Posterior vena cava (tissue), 2 donors: ENCODE measurements at regions not wholly inside any gene's neighbourhood (a gene's known extent, or its start where the extent isn't known, plus 50 kb on each side); places are given as distances from the start of the nearest gene placed in this dataset.
"Not testable (repeated sequence)": the region's sequence is repeated elsewhere in the genome, so short reads cannot be mapped to it uniquely, and the experiment has no call there.

Source experiments
- DNase-seq: peaks from one replicate; pipeline ENCODE4 v3.0.0-alpha.2; 2020; ENCODE audit warnings: low spot score
- intact Hi-C, 2 donors: fragments of 100-400 bp; cut with DNase I; formaldehyde crosslinking; loops; one replicate each; pipeline versions ENCODE4 v1.14.1 to v1.14.2; 2022 to 2023
- donor health status: DM: yes; HTN: yes; CAD: no.
- donor health status: DM: yes; HTN: yes; CAD: no.

- no peak for DNase-seq
- intact Hi-C loops, result no loop called here
Measured at GRCh38 chr17:31722251-31723056, 136.6 kb downstream of the COPRS start.

- intact Hi-C loops, result no loop called here
- no peak for DNase-seq
Measured at GRCh38 chr17:31721291-31722025, 137.6 kb downstream of the COPRS start.

GRCh38 chr17:31717251-31717650, 141.8 kb downstream of the COPRS start:
- intact Hi-C loops, result not testable (repeated sequence)

GRCh38 chr17:31715446-31715845, 143.6 kb downstream of the COPRS start:
- intact Hi-C loops, result no loop called here
- no peak for DNase-seq

More at GRCh38 chr17:31717251-31717650, 141.8 kb downstream of the COPRS start:
- DNase-seq, result not testable (repeated sequence)

- DNase-seq, result no peak
Measured at GRCh38 chr17:31704483-31704882, 154.6 kb downstream of the COPRS start.

GRCh38 chr17:31702041-31702440, 157.0 kb downstream of the COPRS start:
- no peak for DNase-seq
- intact Hi-C loops, result no loop called here

More at GRCh38 chr17:31704483-31704882, 154.6 kb downstream of the COPRS start:
- intact Hi-C loops, result no loop called here

GRCh38 chr17:31700973-31701372, 158.1 kb downstream of the COPRS start:
- no peak for DNase-seq
- intact Hi-C loops, result no loop called here

- DNase-seq, result no peak
- intact Hi-C loops, result loop anchor here in 1 of 2 donors (10.0 kb wide), 1 partner anchor 145 kb away; no protein-coding TSS in a partner anchor
Measured at GRCh38 chr17:31699886-31700285, 159.2 kb downstream of the COPRS start.

- no peak for DNase-seq
- intact Hi-C loops, result loop anchor here in 1 of 2 donors (10.0 kb wide), 1 partner anchor 144 kb away; no protein-coding TSS in a partner anchor
Measured at GRCh38 chr17:31699281-31699680, 159.8 kb downstream of the COPRS start.

GRCh38 chr17:31698751-31699150, 160.3 kb downstream of the COPRS start:
- intact Hi-C loops, result loop anchor here in 1 of 2 donors (10.0 kb wide), 1 partner anchor 144 kb away; no protein-coding TSS in a partner anchor
- no peak for DNase-seq

- DNase-seq, result no peak
- intact Hi-C loops, result loop anchor here in 1 of 2 donors (10.0 kb wide), 1 partner anchor 143 kb away; no protein-coding TSS in a partner anchor
Measured at GRCh38 chr17:31697838-31698237, 161.2 kb downstream of the COPRS start.

- no peak for DNase-seq
- intact Hi-C loops, result loop anchor here in 1 of 2 donors (10.0 kb wide), 1 partner anchor 142 kb away; no protein-coding TSS in a partner anchor
Measured at GRCh38 chr17:31696703-31697325, 162.2 kb downstream of the COPRS start.

GRCh38 chr17:31696184-31696602, 162.9 kb downstream of the COPRS start:
- DNase-seq, result peak; percentile 92
- intact Hi-C loops, result loop anchor here in 1 of 2 donors (10.0 kb wide), 1 partner anchor 141 kb away; no protein-coding TSS in a partner anchor

GRCh38 chr17:31695456-31696090, 163.5 kb downstream of the COPRS start:
- intact Hi-C loops, result loop anchor here in 1 of 2 donors (10.0 kb wide), 1 partner anchor 141 kb away; no protein-coding TSS in a partner anchor
- DNase-seq, result no peak

GRCh38 chr17:31693433-31694220, 165.4 kb downstream of the COPRS start:
- intact Hi-C loops, result loop anchor here in 1 of 2 donors (10.0 kb wide), 1 partner anchor 139 kb away; no protein-coding TSS in a partner anchor
- DNase-seq, result no peak

- intact Hi-C loops, result loop anchor here in 1 of 2 donors (10.0 kb wide), 1 partner anchor 138 kb away; no protein-coding TSS in a partner anchor
- DNase-seq, result no peak
Measured at GRCh38 chr17:31692632-31693031, 166.4 kb downstream of the COPRS start.

GRCh38 chr17:31692027-31692426, 167.0 kb downstream of the COPRS start:
- no peak for DNase-seq
- intact Hi-C loops, result loop anchor here in 1 of 2 donors (10.0 kb wide), 1 partner anchor 137 kb away; no protein-coding TSS in a partner anchor
